Endothelial cell of umbilical vein (primary cell): ENCODE measurements at regions not wholly inside any gene's neighbourhood (a gene's known extent, or its start where the extent isn't known, plus 50 kb on each side); places are given as distances from the start of the nearest gene placed in this dataset.

Experiments
- BruUV-seq: library from RNA; stranded (reverse); fragments of 400-500 nt; replicated peaks from 2 replicates; lab custom pipeline; 2021; lab: Mats Ljungman, UMichigan
- CTCF ChIA-PET: fragments of 300-600, 350-600 bp; sonication (Branson Sonifier 250); formaldehyde crosslinking; loops from one replicate; lab custom pipeline; 2021; ENCODE audit warnings: antibody characterized with exemption, inconsistent platforms; lab: Charles Lee
- POLR2A ChIA-PET: fragments of 300-600, 350-600 bp; sonication (Branson Sonifier 250); formaldehyde crosslinking; loops from one replicate; lab custom pipeline; 2021; ENCODE audit warnings: antibody characterized with exemption, inconsistent platforms; lab: Charles Lee
- DNase-seq: peaks from one replicate; pipeline ENCODE4 v3.0.0-alpha.2; 2011; ENCODE audit warnings: low read depth, low spot score
- FAIRE-seq: peaks from 2 replicates; lab custom pipeline; 2011; peaks lifted over from hg19 to GRCh38; lab: Jason Lieb, UNC
- H2AFZ ChIP-seq: 2 replicates; pipeline ENCODE4 v1.6.0; 2012; ENCODE audit warnings: low read depth, low read length, control low read depth, inconsistent platforms
- H3K27ac ChIP-seq: 2 replicates; pipeline ENCODE4 v1.5.1; 2011; ENCODE audit warnings: low read depth, mild to moderate bottlenecking, control low read depth, low read length, moderate library complexity; ENCODE audit not compliant: insufficient read depth
- H3K27me3 ChIP-seq, 2 experiments: 2 replicates each; pipeline versions ENCODE4 v1.6.0 to v1.6.1; 2011; ENCODE audit warnings: low read length in 2 of 2, mixed read lengths in 1 of 2; ENCODE audit not compliant: control insufficient read depth in 2 of 2, insufficient read depth in 2 of 2
- H3K36me3 ChIP-seq, 2 experiments: 2 replicates in 1 of 2; 3 replicates in 1 of 2; pipeline ENCODE4 v1.5.1; 2011; ENCODE audit warnings: low read length in 2 of 2, mild to moderate bottlenecking in 1 of 2, moderate library complexity in 1 of 2; ENCODE audit not compliant: control insufficient read depth in 2 of 2, insufficient read depth in 2 of 2; ENCODE audit errors: extremely low read depth in 1 of 2
- H3K4me1 ChIP-seq: 3 replicates; pipeline ENCODE4 v1.5.1; 2011; ENCODE audit warnings: mild to moderate bottlenecking, low read length; ENCODE audit not compliant: control insufficient read depth, insufficient read depth; ENCODE audit errors: extremely low read depth
- H3K4me2 ChIP-seq: 2 replicates; pipeline ENCODE4 v1.6.1; 2011; ENCODE audit warnings: low read length, control low read depth, mixed read lengths; ENCODE audit not compliant: insufficient read depth
- H3K4me3 ChIP-seq, 3 experiments: fragments of 200-600 bp in 1 of 3; sonication (generic), shearing (Covaris generic) in 1 of 3; replicated peaks in 1 of 3; 2 replicates each; pipeline ENCODE4 v1.5.1; 2011 to 2016; ENCODE audit warnings: control low read depth in 3 of 3, low read length in 3 of 3, mild to moderate bottlenecking in 2 of 3, inconsistent platforms in 1 of 3, low read depth in 1 of 3, moderate library complexity in 1 of 3; ENCODE audit not compliant: insufficient read depth in 1 of 3
- H3K79me2 ChIP-seq: 2 replicates; pipeline ENCODE4 v1.6.0; 2012; ENCODE audit warnings: low read length, inconsistent platforms; ENCODE audit not compliant: control insufficient read depth, insufficient read depth
- H3K9ac ChIP-seq: replicated peaks from 2 replicates; pipeline ENCODE3; 2011; ENCODE audit warnings: low read length, control low read depth; ENCODE audit not compliant: insufficient read depth; ENCODE audit errors: extremely low read depth
- H3K9me1 ChIP-seq: replicated peaks from 3 replicates; pipeline ENCODE4 v1.6.0; 2011; ENCODE audit warnings: mild to moderate bottlenecking, low read length; ENCODE audit not compliant: control insufficient read depth, insufficient read depth; ENCODE audit errors: extremely low read depth
- H3K9me3 ChIP-seq: replicated peaks from 2 replicates; pipeline ENCODE4 v1.5.1; 2012; ENCODE audit warnings: low read length, inconsistent platforms; ENCODE audit not compliant: control insufficient read depth, insufficient read depth
- H4K20me1 ChIP-seq: replicated peaks from 2 replicates; pipeline ENCODE3; 2011; ENCODE audit warnings: mild to moderate bottlenecking, low read length; ENCODE audit not compliant: control insufficient read depth, insufficient read depth; ENCODE audit errors: extremely low read depth
- EZH2 ChIP-seq: IDR thresholded peaks from 2 replicates; pipeline ENCODE4 v1.6.1; 2012; ENCODE audit warnings: borderline replicate concordance, low read depth, mild to moderate bottlenecking, moderate library complexity, low read length, inconsistent platforms; ENCODE audit not compliant: severe bottlenecking
- FOS ChIP-seq: IDR thresholded peaks from 2 replicates; pipeline ENCODE4 v1.6.1; 2011; ENCODE audit warnings: mild to moderate bottlenecking, low read length, moderate library complexity, borderline replicate concordance; ENCODE audit not compliant: insufficient read depth
- GATA2 ChIP-seq: IDR thresholded peaks from 2 replicates; pipeline ENCODE4 v1.7.0; 2011; ENCODE audit warnings: low read depth, mild to moderate bottlenecking, moderate library complexity, mixed read lengths, low read length; ENCODE audit not compliant: insufficient read length, insufficient read depth
- JUN ChIP-seq: IDR thresholded peaks from 2 replicates; pipeline ENCODE4 v1.6.1; 2011; ENCODE audit warnings: borderline replicate concordance, low read depth; ENCODE audit not compliant: insufficient read length, insufficient read depth
- MYC ChIP-seq: IDR thresholded peaks from one replicate; pipeline ENCODE4 v1.6.1; 2011; ENCODE audit warnings: mild to moderate bottlenecking, low read depth, low read length
- POLR2A ChIP-seq: IDR thresholded peaks from 2 replicates; pipeline ENCODE4 v1.6.1; 2012; ENCODE audit warnings: low read depth, mild to moderate bottlenecking, control low read depth, low read length
- POLR2AphosphoS5 ChIP-seq: IDR thresholded peaks from 2 replicates; pipeline ENCODE4 v1.6.1; 2012; ENCODE audit warnings: low read depth, mild to moderate bottlenecking, control low read depth, low read length, moderate library complexity; ENCODE audit not compliant: insufficient read depth
- dilution Hi-C: fragments of 300-500 bp; cut with MboI; formaldehyde crosslinking; loops from one replicate; pipeline ENCODE4 v1.15.0; 2019; ENCODE audit warnings: low sequenced_read_pairs; ENCODE audit not compliant: extremely low pct_ligation_motif_present
- intact Hi-C: fragments of 100-400 bp; cut with micrococcal nuclease; formaldehyde crosslinking; loops from one replicate; pipeline ENCODE4 v1.10.0; 2022
- TF ChIP-seq, protein P1 (sequence below), 2 donors: IDR thresholded peaks; 1 replicate in 1 of 2; 2 replicates in 1 of 2; pipeline ENCODE4 v1.5.1; 2011; ENCODE audit warnings: low read length in 2 of 2, mild to moderate bottlenecking in 2 of 2, moderate library complexity in 2 of 2, control low read depth in 1 of 2, inconsistent platforms in 1 of 2, low read depth in 1 of 2; ENCODE audit not compliant: insufficient read depth in 1 of 2; ENCODE audit errors: extremely low read depth in 1 of 2
- TF ChIP-seq, protein P2 (sequence below): IDR thresholded peaks from 2 replicates; pipeline ENCODE4 v1.6.1; 2011; ENCODE audit not compliant: insufficient read depth, insufficient read length

- ChIA-PET POLR2A (no interaction called here), CTCF (no interaction called here)
- Histone ChIP-seq H4K20me1 (no peaks in the 10 kb centered on the region), H3K79me2 (no peaks in the 10 kb centered on the region), H3K27me3 (no peaks in the 10 kb centered on the region), H3K4me1 (no peaks in the 10 kb centered on the region), H3K9me1 (no peaks in the 10 kb centered on the region), H3K4me2 (no peak overlapping the region), H3K9me3 (no peaks in the 10 kb centered on the region), H3K36me3 (no peaks in the 10 kb centered on the region), H2AFZ (no peak overlapping the region), H3K27ac (no peak overlapping the region), H3K4me3 (no peak overlapping the region), H3K9ac (no peak overlapping the region)
- BruUV-seq, result no TSS peak
- no peak for FAIRE-seq
- intact Hi-C loops, result no loop called here
- TF ChIP-seq POLR2A (no peak), GATA2 (no peak), JUN (no peak), POLR2AphosphoS5 (no peak)
- DNase-seq, result no peak
- dilution Hi-C loops, result no loop called here
These were observed 167.8 kb downstream of the PMAIP1 start for GRCh38 chr18:60067426-60068210.

GRCh38 chr18:60066219-60066975, 166.6 kb downstream of the PMAIP1 start:
- Histone ChIP-seq H3K9ac (no peak overlapping the region), H3K36me3 (no peaks in the 10 kb centered on the region), H3K79me2 (no peaks in the 10 kb centered on the region), H2AFZ (no peak overlapping the region), H3K27ac (no peak overlapping the region), H3K4me2 (no peak overlapping the region), H3K4me3 (no peak overlapping the region), H3K9me1 (no peaks in the 10 kb centered on the region), H3K4me1 (no peaks in the 10 kb centered on the region), H4K20me1 (no peaks in the 10 kb centered on the region), H3K9me3 (no peaks in the 10 kb centered on the region), H3K27me3 (no peaks in the 10 kb centered on the region)
- no TSS peak for BruUV-seq
- dilution Hi-C loops, result no loop called here
- TF ChIP-seq, protein P1, sequence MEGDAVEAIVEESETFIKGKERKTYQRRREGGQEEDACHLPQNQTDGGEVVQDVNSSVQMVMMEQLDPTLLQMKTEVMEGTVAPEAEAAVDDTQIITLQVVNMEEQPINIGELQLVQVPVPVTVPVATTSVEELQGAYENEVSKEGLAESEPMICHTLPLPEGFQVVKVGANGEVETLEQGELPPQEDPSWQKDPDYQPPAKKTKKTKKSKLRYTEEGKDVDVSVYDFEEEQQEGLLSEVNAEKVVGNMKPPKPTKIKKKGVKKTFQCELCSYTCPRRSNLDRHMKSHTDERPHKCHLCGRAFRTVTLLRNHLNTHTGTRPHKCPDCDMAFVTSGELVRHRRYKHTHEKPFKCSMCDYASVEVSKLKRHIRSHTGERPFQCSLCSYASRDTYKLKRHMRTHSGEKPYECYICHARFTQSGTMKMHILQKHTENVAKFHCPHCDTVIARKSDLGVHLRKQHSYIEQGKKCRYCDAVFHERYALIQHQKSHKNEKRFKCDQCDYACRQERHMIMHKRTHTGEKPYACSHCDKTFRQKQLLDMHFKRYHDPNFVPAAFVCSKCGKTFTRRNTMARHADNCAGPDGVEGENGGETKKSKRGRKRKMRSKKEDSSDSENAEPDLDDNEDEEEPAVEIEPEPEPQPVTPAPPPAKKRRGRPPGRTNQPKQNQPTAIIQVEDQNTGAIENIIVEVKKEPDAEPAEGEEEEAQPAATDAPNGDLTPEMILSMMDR (IDR thresholded peaks at IDR 0.05; ENCODE audit: extremely low read depth in 1 of 2, insufficient read depth in 1 of 2, low read depth in 1 of 2, low read length in 2 of 2), result no peak
- no peak for TF ChIP-seq GATA2
- no peak for TF ChIP-seq FOS
- TF ChIP-seq POLR2A, result no peak
- TF ChIP-seq, protein P2, sequence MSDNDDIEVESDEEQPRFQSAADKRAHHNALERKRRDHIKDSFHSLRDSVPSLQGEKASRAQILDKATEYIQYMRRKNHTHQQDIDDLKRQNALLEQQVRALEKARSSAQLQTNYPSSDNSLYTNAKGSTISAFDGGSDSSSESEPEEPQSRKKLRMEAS, result no peak
- TF ChIP-seq MYC, result no peak
- no peak for TF ChIP-seq POLR2AphosphoS5
- no peak for TF ChIP-seq EZH2
- TF ChIP-seq JUN, result no peak
- CTCF ChIA-PET, result no interaction called here
- POLR2A ChIA-PET, result no interaction called here
- intact Hi-C loops, result no loop called here
- DNase-seq, result no peak
- FAIRE-seq, result no peak
